ENCODE measurements at regions not wholly inside any gene's neighbourhood (a gene's known extent, or its start where the extent isn't known, plus 50 kb on each side); places are given as distances from the start of the nearest gene placed in this dataset.

- DNase-seq: no peak
These were observed 225.8 kb downstream of the TTC32 start for GRCh38 chr2:19675856-19676460.

GRCh38 chr2:19675003-19675629 lies 226.7 kb downstream of the TTC32 start:
- no peak for DNase-seq

DNA sequence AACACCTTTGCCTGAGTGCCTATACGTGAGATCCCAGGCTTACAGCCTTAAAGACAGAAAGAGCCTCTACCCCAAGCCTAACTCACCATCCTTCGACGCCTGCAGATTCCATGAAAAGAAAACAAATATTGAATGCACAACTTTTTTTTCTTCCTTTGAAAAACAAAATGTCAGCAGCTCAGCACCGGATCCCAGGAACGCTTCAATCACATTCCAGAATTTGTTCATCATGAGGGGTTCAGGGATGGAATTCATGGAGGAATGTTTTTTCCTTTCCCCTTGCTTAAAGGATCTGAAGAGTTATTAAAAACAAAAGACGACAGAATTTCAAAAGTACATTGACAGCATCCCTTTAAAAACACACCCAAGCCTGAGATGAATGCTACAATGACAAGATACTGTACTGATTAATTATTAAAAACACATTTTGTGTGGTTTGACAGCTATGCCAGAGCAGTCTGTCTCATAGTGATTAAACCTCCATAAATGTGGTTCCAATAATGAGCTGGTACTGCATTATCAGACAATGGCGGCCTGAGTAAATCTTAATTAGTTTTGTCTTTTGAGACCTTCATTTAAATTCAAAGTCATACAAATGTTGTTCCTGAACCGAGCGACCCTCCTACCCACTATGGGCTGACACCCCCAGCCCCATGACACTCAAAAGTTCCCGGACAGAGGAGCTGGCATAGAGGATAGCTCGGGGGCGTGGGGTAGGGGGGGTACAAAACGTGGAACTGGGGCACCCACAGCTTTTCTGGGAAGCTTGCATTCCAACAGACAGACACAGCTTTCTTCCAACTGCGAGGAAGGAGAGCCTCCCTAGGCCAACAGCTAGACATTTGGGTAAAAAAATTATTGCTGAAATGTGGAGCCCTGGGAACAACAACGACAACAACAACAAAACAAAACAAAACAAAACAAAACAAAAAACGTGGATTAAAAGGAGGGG lies 227.5 kb downstream of the TTC32 start:
- DNase-seq: no peak

DNA sequence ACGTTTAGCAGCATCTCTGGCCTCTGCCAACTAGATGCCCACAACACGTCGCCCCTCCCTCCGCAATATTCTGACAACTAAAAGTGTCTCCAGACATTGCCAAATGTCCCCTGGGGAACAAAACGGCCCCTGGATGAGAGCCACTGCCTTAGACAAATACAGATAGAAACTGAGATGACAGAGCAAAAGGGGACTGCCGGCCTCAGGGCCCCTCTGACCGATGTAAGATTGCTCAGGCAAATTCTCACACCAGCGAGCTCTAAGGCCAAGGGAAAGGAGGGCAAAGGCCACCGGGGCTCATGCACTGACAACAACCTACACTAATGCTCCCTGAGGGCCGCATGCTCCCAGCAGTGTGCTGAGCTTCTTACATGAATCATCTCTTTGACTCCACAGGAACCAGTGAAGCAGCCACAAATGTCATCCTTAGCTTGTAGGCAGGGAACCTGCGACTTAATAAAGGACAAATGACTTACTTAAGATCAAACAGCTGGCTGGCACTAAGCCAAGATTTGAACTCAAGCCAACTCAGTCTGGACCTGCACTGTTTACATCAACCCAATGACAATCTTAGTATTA lies 228.5 kb downstream of the TTC32 start:
- DNase-seq: no peak

GRCh38 chr2:19671916-19672315 lies 229.9 kb downstream of the TTC32 start:
- DNase-seq: no peak

DNA sequence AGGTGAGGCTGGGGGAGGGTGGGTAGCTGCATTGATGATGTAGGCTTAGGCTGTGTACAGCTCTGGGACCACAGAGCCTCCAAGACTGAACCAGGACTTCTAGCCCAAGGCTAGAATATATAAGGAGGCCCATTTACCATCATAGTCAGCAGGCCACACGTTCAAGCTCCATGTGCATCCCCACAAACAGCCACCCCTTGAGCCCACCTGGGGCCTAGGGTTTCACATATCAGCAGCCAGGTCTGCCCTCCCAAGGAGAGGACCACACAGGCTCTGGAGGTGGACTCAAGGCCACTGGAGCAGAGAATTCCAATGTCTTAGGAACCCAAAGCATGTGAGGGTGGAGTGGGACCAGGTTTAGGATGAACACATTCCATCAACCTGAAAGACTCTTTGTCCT lies 230.5 kb downstream of the TTC32 start:
- no peak for DNase-seq

DNA sequence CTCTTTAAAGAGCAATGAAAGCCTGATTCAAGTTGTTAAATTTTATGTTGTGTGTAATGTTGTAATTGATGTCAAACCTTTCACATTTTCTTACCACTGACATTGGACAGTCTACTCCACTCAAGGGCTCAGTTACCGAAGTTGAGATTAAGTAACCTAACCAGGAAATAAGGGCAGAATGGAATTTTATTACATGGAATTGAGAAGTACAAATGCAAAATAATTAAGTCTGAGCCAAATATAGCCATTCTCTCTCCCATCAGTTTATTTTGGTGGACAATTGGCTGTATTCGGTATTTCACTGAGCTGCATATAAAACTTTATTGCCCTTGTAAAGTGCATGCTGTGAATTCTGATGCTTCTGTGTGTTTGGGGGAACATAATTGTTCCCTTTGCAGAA lies 231.5 kb downstream of the TTC32 start:
- DNase-seq: no peak

DNA sequence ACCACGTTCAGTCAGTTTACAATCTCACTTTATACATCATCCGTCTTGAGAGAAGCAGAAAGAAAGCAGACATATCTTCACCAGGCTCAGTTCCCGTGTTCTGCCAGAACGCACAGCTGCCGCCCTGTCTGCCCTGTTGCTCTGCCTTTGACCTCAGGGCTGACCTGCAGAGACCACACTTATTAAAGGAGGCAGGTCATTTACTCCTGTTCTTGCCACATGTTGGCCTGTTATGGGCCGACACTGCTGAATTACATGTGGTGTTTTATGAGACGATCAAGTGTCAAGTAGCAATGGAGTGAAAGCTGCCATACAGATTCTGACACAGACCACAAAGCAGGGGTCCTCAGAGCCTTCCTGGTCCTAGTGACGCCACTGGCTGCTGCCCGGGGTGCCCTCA lies 232.2 kb downstream of the TTC32 start:
- DNase-seq: no peak

DNA sequence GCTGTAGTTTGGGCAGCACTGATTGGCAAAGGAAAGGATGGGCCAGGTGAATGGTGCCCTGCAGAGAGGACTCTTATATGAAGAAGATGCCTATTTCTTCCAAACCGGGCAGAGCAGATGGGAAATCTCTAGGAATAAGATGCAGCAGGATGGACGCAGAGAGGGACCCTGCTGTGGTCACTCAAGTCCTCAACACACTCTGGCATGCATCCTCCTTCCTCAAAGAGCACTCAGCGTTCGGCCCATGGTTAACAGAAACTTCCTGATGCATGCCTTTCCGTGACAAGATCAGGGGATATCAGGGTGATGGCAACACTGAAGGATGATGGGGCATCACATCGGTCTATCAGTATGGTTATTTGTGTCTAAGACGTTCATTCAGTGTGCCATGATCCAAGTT lies 232.7 kb downstream of the TTC32 start:
- no peak for DNase-seq

GRCh38 chr2:19667536-19667949 lies 234.2 kb downstream of the TTC32 start:
- DNase-seq: no peak

GRCh38 chr2:19667085-19667484 lies 234.7 kb downstream of the TTC32 start:
- DNase-seq: no peak

DNA sequence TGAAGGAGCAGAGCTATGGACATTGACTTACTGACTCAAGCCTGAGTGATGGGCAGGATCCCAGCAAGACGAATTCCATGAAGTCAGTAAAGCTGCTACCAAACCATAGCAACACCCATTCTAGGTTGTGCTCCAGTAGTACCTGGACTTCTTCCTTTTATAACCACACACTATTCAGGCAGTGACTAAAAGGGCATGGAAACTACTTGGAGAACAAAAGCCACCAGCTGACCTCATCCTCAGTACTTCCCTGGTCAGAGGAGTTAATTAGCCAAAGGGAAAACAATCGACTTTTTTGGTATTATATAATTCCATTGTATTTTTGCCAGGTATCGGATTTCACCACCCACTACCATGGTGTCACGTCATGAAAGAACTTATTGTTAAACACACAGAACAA lies 237.1 kb downstream of the TTC32 start:
- DNase-seq: no peak

DNA sequence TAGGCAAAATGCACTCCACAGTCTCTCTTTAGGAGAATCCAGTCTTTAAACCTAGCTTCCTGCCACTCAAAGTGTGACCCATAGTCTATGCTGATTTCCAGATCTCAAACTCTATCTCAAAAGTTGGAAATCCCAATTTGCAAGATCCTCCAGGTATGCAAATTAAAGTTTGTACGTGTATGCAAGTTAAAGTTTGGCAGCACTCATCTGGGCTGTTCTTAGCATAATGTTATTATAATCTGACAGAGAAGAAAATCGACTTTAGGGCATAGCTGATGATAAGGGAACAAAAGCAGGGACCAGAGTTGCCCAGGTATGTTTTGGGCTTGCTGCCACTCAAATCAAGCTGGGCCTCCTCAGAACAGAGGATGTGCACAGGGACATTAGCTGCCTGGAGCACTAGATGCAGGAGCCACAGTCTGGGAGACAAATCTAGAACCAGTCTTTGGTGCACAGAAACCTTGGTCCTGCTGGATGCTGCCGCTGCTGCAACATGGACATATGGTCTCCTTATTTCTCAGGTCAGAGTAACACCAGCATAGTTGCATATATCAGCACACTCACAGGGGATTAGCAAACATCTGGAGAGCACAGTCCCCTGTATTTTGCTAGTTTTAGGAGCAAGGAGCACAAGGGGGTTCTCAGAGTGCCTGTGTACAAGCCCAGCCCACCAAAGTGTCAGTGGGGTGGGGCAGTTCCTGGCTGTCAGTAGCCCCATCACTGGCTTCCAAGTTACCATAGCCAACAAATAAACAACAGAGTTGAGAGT lies 242.6 kb downstream of the TTC32 start:
- DNase-seq: no peak

DNA sequence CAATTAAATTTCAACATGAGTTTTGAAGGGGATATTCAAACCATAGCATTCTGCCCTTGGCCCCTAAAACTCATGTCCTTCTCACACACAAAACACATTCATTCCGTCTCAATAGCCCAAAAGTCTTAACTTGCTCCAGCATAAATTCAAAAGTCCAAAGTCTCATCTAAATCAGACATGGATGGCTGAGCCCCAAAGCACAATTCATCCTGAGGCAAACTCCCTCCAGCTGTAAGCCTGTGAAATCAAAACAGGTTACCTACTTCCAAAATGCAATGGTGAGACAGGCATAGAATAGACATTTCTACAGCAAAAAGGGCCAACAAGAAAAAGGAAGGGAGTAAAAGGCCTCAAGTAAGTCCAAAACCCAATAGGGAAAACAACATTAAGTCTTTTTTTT lies 245.8 kb downstream of the TTC32 start:
- DNase-seq: no peak

DNA sequence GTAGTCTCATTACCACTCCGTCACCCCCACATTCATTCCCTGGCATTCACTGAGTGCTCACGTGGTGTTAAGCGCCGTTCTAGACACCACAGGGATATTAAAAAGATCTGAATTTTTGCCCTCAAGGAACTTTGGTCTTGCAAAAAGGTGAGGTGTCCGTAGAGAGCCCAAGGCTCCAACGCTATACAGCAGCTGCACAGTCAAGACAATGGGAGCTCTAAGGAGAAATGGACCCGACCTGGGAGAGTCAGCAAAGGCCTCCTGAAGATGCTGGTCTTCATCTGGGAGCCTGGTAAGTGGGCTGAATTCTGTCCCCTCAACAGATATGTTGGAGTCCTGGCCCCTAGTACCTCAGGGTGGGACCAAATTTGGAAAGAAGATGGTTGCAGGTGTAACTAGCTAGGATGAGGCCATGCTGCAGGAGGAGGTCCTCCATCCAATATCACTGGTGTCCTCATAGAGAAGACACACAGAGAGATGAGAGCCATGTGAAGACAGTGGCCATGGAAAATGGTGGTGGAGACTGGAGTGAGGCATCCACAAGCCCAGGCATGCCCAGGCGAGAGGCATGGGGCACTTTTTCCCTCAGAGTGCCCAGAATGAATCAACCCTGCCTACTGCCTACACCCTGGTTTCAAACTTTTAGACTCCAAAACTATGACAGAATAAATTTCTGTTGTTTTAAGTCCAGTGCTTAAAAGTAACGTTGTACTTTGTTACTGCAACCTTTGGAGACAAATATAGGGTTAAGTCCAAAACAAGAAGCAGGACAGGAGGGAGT lies 247.3 kb downstream of the TTC32 start:
- DNase-seq: no peak

- DNase-seq: no peak
These were observed 248.3 kb downstream of the TTC32 start for GRCh38 chr2:19653509-19653908.

GRCh38 chr2:19652811-19653210 lies 249.0 kb downstream of the TTC32 start:
- DNase-seq: no peak

GRCh38 chr2:19651466-19651865 lies 250.3 kb downstream of the TTC32 start:
- no peak for DNase-seq

DNA sequence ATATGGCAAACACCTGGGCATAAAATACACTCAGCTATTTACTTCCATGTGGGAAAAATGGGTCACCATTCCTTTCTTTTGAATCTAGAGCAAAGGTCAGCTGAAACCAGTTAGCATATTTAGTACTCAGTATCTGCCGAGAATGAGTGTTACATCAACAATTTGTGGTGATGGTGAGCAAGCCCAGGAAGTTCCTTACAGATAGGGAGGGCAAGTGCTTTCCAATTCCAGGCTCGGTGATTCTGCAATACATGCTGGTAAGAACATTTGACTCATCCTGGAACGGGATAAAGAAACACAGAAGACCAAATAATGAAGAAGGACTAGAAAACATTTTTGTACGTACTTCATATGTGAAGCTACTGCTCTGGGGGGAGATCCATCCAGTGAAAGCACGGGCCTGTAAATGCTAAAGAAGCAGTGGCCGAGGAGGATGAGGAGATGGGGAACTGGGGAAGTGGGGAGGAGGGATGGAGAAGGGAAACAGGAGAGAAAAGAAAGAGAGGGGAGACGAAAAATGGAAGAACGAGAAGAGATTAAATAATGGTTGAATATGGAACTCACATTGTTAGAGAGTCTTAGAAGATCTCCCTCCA lies 251.9 kb downstream of the TTC32 start:
- DNase-seq: no peak

DNA sequence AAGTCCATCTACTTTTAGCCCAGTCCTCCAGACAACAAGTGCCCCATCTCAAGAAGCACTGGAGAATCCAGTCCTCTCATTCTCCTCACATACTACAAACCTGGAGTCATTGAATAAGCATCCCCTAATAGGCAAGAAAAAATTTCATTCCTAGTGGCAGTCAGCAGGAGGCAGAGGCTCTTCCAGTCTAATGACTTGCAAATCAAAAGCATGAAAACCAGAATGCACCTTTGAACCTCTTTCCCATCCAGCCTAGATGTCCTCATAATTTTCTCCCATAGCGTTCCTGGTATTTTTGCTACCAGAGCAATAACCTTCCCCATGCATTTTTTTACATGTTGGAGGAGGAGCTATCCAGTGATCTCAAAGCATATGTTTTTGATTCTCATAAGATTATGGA lies 252.6 kb downstream of the TTC32 start:
- DNase-seq: no peak

GRCh38 chr2:19648583-19648982 lies 253.2 kb downstream of the TTC32 start:
- no peak for DNase-seq

- no peak for DNase-seq
These were observed 254.8 kb downstream of the TTC32 start for GRCh38 chr2:19646987-19647386.
